ENCODE measurements at regions not wholly inside any gene's neighbourhood (a gene's known extent, or its start where the extent isn't known, plus 50 kb on each side); places are given as distances from the start of the nearest gene placed in this dataset.

DNA sequence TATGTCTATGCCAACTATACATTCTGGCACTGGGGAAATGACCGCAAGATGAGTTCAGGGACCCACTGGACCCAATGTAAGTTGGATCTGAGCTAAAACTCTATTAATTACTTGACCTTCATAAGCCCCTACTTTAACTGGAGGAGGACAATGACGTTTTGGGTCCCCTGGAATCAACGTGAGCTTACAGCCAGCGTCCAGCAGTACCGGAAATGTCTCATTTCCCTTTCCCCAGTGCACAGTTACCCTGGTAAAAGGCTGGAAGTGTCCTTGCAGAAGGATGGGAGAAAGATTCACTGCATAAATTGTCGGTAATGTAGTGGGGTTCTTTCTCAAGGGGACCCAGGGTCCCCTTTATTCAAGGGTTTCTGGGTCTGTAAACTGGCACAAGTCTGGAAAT is 1297.6 kb upstream of the ACVR2A start:
- no peaks in the 10 kb centered on the region for H3K9me3 ChIP-seq (ENCODE audit: low read length)
- H3K9me2 ChIP-seq (replicated peaks; ENCODE audit: low read length): no peaks in the 10 kb centered on the region
- intact Hi-C loops (cut with micrococcal nuclease): no loop called here
- POLR2A ChIA-PET (ENCODE audit: unreplicated experiment): no interaction called here
- no peak overlapping the region for H3K4me3 ChIP-seq (ENCODE audit: low read length)
- H3K36me3 ChIP-seq (ENCODE audit: low read depth, low read length): no peaks in the 10 kb centered on the region
- no peaks in the 10 kb centered on the region for H3K79me2 ChIP-seq (ENCODE audit: low read length)
- H3K4me1 ChIP-seq (ENCODE audit: insufficient read depth, low read length): no peaks in the 10 kb centered on the region
- H2AFZ ChIP-seq (ENCODE audit: low read length): no peak overlapping the region
- no peaks in the 10 kb centered on the region for H4K20me1 ChIP-seq (ENCODE audit: low read length)
- DNase-seq (no peak), ATAC-seq (no peak)
- CTCF ChIA-PET: interaction anchor here (0.6 kb wide), 1 partner anchor 23 kb away, joined by 4 read pairs; no protein-coding TSS in a partner anchor
- no peak overlapping the region for H3K27ac ChIP-seq (ENCODE audit: low read length)
- no peaks in the 10 kb centered on the region for H3F3A ChIP-seq (ENCODE audit: low read length, unreplicated experiment)
- H3K9ac ChIP-seq (ENCODE audit: low read length): no peak overlapping the region
- BruUV-seq (replicated peaks): no TSS peak
- TF ChIP-seq EZH2phosphoT487 (IDR thresholded peaks at IDR 0.05; ENCODE audit: borderline replicate concordance, low read length) (no peak), CTCF (conservative IDR thresholded peaks at IDR 0.05; ENCODE audit: low read depth, low read length) (no peak), EZH2 (IDR thresholded peaks at IDR 0.05; ENCODE audit: low read length, unreplicated experiment) (no peak)
- no peaks in the 10 kb centered on the region for H3K27me3 ChIP-seq (ENCODE audit: low read length)
- H3K4me2 ChIP-seq (ENCODE audit: low read length): no peak overlapping the region

- POLR2A ChIA-PET (ENCODE audit: unreplicated experiment): no interaction called here
- H2AFZ ChIP-seq (ENCODE audit: low read length): no peak overlapping the region
- no peaks in the 10 kb centered on the region for H3K36me3 ChIP-seq (ENCODE audit: low read depth, low read length)
- CTCF ChIA-PET: no interaction called here
- H3K4me2 ChIP-seq (ENCODE audit: low read length): no peak overlapping the region
- no peak for ATAC-seq
- BruUV-seq (replicated peaks): no TSS peak
- H3K27me3 ChIP-seq (ENCODE audit: low read length): no peaks in the 10 kb centered on the region
- no peaks in the 10 kb centered on the region for H4K20me1 ChIP-seq (ENCODE audit: low read length)
- H3K9ac ChIP-seq (ENCODE audit: low read length): no peak overlapping the region
- H3K9me2 ChIP-seq (replicated peaks; ENCODE audit: low read length): no peaks in the 10 kb centered on the region
- no peaks in the 10 kb centered on the region for H3K79me2 ChIP-seq (ENCODE audit: low read length)
- H3K4me3 ChIP-seq (ENCODE audit: low read length): no peak overlapping the region
- H3K4me1 ChIP-seq (ENCODE audit: insufficient read depth, low read length): no peaks in the 10 kb centered on the region
- no peak for DNase-seq
- TF ChIP-seq EZH2phosphoT487 (IDR thresholded peaks at IDR 0.05; ENCODE audit: borderline replicate concordance, low read length) (no peak), CTCF (conservative IDR thresholded peaks at IDR 0.05; ENCODE audit: low read depth, low read length) (no peak), EZH2 (IDR thresholded peaks at IDR 0.05; ENCODE audit: low read length, unreplicated experiment) (no peak)
- H3F3A ChIP-seq (ENCODE audit: low read length, unreplicated experiment): no peaks in the 10 kb centered on the region
- H3K9me3 ChIP-seq (ENCODE audit: low read length): no peaks in the 10 kb centered on the region
- H3K27ac ChIP-seq (ENCODE audit: low read length): no peak overlapping the region
- intact Hi-C loops (cut with micrococcal nuclease): no loop called here
Observed at GRCh38 chr2:146544701-146545100, 1300.1 kb upstream of the ACVR2A start.

- H3K4me2 ChIP-seq (ENCODE audit: low read length): no peak overlapping the region
- no peaks in the 10 kb centered on the region for H3K79me2 ChIP-seq (ENCODE audit: low read length)
- no peaks in the 10 kb centered on the region for H3K4me1 ChIP-seq (ENCODE audit: insufficient read depth, low read length)
- no peak overlapping the region for H2AFZ ChIP-seq (ENCODE audit: low read length)
- H3K9me2 ChIP-seq (replicated peaks; ENCODE audit: low read length): no peaks in the 10 kb centered on the region
- H4K20me1 ChIP-seq (ENCODE audit: low read length): no peaks in the 10 kb centered on the region
- no peaks in the 10 kb centered on the region for H3K27me3 ChIP-seq (ENCODE audit: low read length)
- DNase-seq (no peak), ATAC-seq (no peak)
- ChIA-PET CTCF (no interaction called here), POLR2A (ENCODE audit: unreplicated experiment) (no interaction called here)
- intact Hi-C loops (cut with micrococcal nuclease): no loop called here
- no peak for TF ChIP-seq EZH2 (IDR thresholded peaks at IDR 0.05; ENCODE audit: low read length, unreplicated experiment)
- no peak for TF ChIP-seq CTCF (conservative IDR thresholded peaks at IDR 0.05; ENCODE audit: low read depth, low read length)
- TF ChIP-seq EZH2phosphoT487 (IDR thresholded peaks at IDR 0.05; ENCODE audit: borderline replicate concordance, low read length): no peak
- H3K9ac ChIP-seq (ENCODE audit: low read length): no peak overlapping the region
- no peaks in the 10 kb centered on the region for H3K9me3 ChIP-seq (ENCODE audit: low read length)
- no peak overlapping the region for H3K27ac ChIP-seq (ENCODE audit: low read length)
- no peaks in the 10 kb centered on the region for H3K36me3 ChIP-seq (ENCODE audit: low read depth, low read length)
- no peak overlapping the region for H3K4me3 ChIP-seq (ENCODE audit: low read length)
- no peaks in the 10 kb centered on the region for H3F3A ChIP-seq (ENCODE audit: low read length, unreplicated experiment)
- no TSS peak for BruUV-seq (replicated peaks)
Observed at GRCh38 chr2:146541896-146542295, 1302.9 kb upstream of the ACVR2A start.

Data from PC-3 (cell line).